PFSK-1 (cell line): ENCODE measurements at regions not wholly inside any gene's neighbourhood (a gene's known extent, or its start where the extent isn't known, plus 50 kb on each side); places are given as distances from the start of the nearest gene placed in this dataset.

Experiments
- FOXP2 ChIP-seq: optimal IDR thresholded peaks from 2 replicates; pipeline ENCODE3; 2011; ENCODE audit warnings: borderline replicate concordance, control low read depth, inconsistent platforms; ENCODE audit not compliant: insufficient read depth; ENCODE audit errors: extremely low read length, extremely low read depth
- POLR2AphosphoS5 ChIP-seq: IDR thresholded peaks from 2 replicates; pipeline ENCODE4 v1.6.1; 2012; ENCODE audit warnings: low read depth, mild to moderate bottlenecking, control low read depth, low read length, moderate library complexity
- REST ChIP-seq, 2 experiments: IDR thresholded peaks; 2 replicates each; pipeline versions ENCODE4 v1.6.1 to v1.8.0; 2011 to 2012; ENCODE audit warnings: low read depth in 2 of 2, low read length in 2 of 2, control low read depth in 1 of 2, inconsistent platforms in 1 of 2, mild to moderate bottlenecking in 1 of 2, moderate library complexity in 1 of 2; ENCODE audit not compliant: insufficient read depth in 1 of 2
- SIN3A ChIP-seq: IDR thresholded peaks from 2 replicates; pipeline ENCODE4 v1.6.1; 2012; ENCODE audit warnings: mild to moderate bottlenecking, low read length, moderate library complexity, borderline replicate concordance; ENCODE audit not compliant: insufficient read depth
- TAF1 ChIP-seq: IDR thresholded peaks from 2 replicates; pipeline ENCODE4 v1.6.1; 2012; ENCODE audit warnings: low read length, control low read depth, borderline replicate concordance; ENCODE audit not compliant: insufficient read depth

DNA sequence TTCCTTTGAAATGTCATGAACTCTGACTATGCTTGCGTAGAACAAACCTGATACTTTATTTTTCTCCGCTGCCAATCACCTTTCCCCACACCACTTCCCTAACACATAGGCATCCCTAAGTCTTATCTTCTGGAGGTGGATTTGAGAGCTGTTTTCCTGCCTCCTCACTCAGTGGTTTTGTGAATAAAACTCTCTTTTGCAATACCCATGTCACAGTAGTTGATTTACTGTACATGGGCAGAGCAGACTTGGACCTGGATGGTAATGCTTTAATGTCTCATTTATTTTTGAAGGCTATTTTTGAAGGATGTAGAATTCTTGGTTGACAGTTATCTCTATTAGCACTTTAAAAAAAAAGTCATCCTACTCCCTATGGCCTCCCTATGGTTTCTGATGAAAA is 881.8 kb downstream of the SLITRK5 start:
- TF ChIP-seq FOXP2 (no peak), SIN3A (no peak), POLR2AphosphoS5 (no peak), REST (IDR thresholded peaks at IDR 0.05; ENCODE audit: insufficient read depth in 1 of 2, low read depth in 2 of 2, low read length in 2 of 2) (no peak), TAF1 (no peak)

DNA sequence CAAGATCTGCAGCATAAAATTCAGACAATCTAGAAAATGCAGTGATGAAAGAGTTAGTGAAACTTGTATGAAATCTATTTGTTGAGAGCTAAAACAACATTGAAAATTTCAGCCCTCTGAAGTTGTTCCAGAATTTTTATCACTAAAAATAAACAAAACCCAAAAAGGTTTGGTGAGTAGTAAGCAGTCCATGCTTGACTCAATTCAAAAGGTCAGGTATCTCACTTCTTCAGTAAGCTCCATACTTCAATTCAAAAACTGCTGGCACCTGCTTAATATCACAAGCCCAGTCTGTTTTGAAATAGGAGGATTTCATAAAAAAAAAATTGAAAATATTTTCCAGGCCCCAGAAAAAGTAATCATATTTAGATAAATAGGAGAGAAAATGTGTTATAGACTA is 894.4 kb downstream of the SLITRK5 start:
- TF ChIP-seq POLR2AphosphoS5, result no peak

- TF ChIP-seq SIN3A (no peak), FOXP2 (no peak), TAF1 (no peak), POLR2AphosphoS5 (no peak), REST (IDR thresholded peaks at IDR 0.05; ENCODE audit: insufficient read depth in 1 of 2, low read depth in 2 of 2, low read length in 2 of 2) (no peak)
Observed at GRCh38 chr13:88585861-88586260, 914.7 kb downstream of the SLITRK5 start.

DNA sequence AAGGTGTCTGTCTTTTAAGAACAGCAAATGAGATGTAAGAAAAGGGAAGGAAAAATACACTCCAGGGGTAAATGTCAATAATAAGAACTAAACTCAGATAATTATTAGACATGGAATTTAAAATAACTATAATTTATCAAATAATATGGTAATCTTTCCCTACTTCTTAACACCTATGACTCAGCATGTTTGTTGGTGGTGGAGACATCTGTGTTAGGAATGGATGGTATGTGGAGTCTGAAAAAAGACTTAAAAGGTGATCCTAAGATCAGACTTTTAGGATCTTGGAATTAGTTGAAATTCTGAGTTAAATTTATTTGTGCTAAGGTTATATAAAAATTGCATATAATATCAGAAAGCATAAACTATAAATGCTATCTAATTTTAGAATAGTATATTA is 915.1 kb downstream of the SLITRK5 start:
- TF ChIP-seq POLR2AphosphoS5 (no peak), REST (IDR thresholded peaks at IDR 0.05; ENCODE audit: insufficient read depth in 1 of 2, low read depth in 2 of 2, low read length in 2 of 2) (no peak), FOXP2 (no peak), TAF1 (no peak), SIN3A (no peak)

DNA sequence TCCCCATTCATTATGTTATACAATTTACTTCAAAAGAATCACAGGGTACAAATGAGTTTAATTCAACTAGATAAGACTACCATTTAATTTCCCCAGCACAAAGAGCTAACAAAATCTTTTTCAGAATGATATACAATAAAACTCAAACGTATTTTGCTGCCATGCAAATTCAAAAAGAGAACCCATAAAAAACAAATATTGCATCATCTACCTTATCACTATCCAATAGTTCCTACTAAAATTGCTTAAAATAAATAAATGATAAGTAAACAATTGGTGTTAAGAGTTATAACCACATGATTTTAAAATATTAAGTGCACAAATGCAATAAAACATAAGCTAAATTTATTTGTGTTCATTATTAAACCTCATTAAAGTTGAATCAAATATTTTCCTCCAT is 919.4 kb downstream of the SLITRK5 start:
- TF ChIP-seq SIN3A (no peak), TAF1 (no peak), REST (IDR thresholded peaks at IDR 0.05; ENCODE audit: insufficient read depth in 1 of 2, low read depth in 2 of 2, low read length in 2 of 2) (no peak), POLR2AphosphoS5 (no peak), FOXP2 (no peak)
